Stimulated activated effector memory CD8-positive, alpha-beta T cell treated with anti-CD3 and anti-CD28 coated beads, Interleukin-12 subunit alpha, Interleukin-12 subunit beta, amount 100 ng/mL, for 72 hours (primary cell): ENCODE measurements at regions not wholly inside any gene's neighbourhood (a gene's known extent, or its start where the extent isn't known, plus 50 kb on each side); places are given as distances from the start of the nearest gene placed in this dataset.
"Not testable (repeated sequence)": the region's sequence is repeated elsewhere in the genome, so short reads cannot be mapped to it uniquely, and the experiment has no call there.

ENCODE experiments used
- ATAC-seq: fragments of 150-1000 bp; cut with Tn5 transposase; 2 replicates; pipeline ENCODE4 v1.10.0; 2021
- DNase-seq, 2 donors: peaks; one replicate each; pipeline ENCODE4 v3.0.0; 2021 to 2022; ENCODE audit warnings: low spot score in 2 of 2
- H3K27ac Mint-ChIP-seq: one replicate; pipeline ENCODE4 v1.8.0; 2022; ENCODE audit warnings: mild to moderate bottlenecking, mixed read lengths
- H3K36me3 Mint-ChIP-seq: one replicate; pipeline ENCODE4 v1.8.0; 2022; ENCODE audit warnings: mild to moderate bottlenecking, mixed read lengths
- H3K4me1 Mint-ChIP-seq: one replicate; pipeline ENCODE4 v1.8.0; 2022; ENCODE audit warnings: mixed read lengths
- H3K4me3 Mint-ChIP-seq: one replicate; pipeline ENCODE4 v1.8.0; 2022; ENCODE audit warnings: mild to moderate bottlenecking, mixed read lengths
- H3K9me3 Mint-ChIP-seq: one replicate; pipeline ENCODE4 v1.8.0; 2022; ENCODE audit warnings: mixed read lengths

DNA sequence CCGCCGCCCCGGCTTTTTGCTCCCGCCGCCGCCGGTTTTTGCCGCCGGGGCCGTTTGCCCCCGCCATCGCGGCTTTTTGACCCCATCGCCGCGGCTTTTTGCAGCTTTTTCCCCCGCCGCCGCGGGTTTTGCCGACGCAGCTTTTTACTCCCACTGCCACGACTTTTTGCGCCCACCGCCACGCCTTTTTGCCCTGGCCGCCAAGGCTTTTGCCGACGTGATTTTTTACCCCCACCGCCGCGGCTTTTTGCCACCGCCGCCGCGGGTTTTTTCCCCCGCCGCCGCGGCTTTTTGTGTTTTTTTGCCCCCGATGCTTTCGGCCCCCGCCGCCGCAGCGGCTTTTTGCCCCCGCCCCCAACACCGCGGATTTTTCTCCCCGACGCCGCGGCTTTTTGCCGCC lies 5001.9 kb upstream of the OR11H1 start:
- not testable (repeated sequence) for H3K27ac Mint-ChIP-seq, H3K36me3 Mint-ChIP-seq, H3K9me3 Mint-ChIP-seq, H3K4me3 Mint-ChIP-seq, DNase-seq, H3K4me1 Mint-ChIP-seq, ATAC-seq

- not testable (repeated sequence) for H3K4me1 Mint-ChIP-seq, H3K27ac Mint-ChIP-seq, H3K4me3 Mint-ChIP-seq, H3K9me3 Mint-ChIP-seq, ATAC-seq, H3K36me3 Mint-ChIP-seq, DNase-seq
Observed at GRCh38 chr22:10531141-10531540, 4996.9 kb upstream of the OR11H1 start.

GRCh38 chr22:10572531-10572930 lies 4955.5 kb upstream of the OR11H1 start:
- not testable (repeated sequence) for H3K36me3 Mint-ChIP-seq, DNase-seq, H3K9me3 Mint-ChIP-seq, H3K4me3 Mint-ChIP-seq, H3K4me1 Mint-ChIP-seq, ATAC-seq, H3K27ac Mint-ChIP-seq

GRCh38 chr22:10601071-10601470 lies 4926.9 kb upstream of the OR11H1 start:
- H3K4me3 Mint-ChIP-seq, ATAC-seq, H3K27ac Mint-ChIP-seq, H3K36me3 Mint-ChIP-seq, H3K4me1 Mint-ChIP-seq, DNase-seq, H3K9me3 Mint-ChIP-seq: not testable (repeated sequence)

- not testable (repeated sequence) for H3K4me1 Mint-ChIP-seq, H3K27ac Mint-ChIP-seq, H3K36me3 Mint-ChIP-seq, H3K9me3 Mint-ChIP-seq, ATAC-seq, H3K4me3 Mint-ChIP-seq, DNase-seq
Observed at GRCh38 chr22:10631961-10632360, 4896.0 kb upstream of the OR11H1 start.

DNA sequence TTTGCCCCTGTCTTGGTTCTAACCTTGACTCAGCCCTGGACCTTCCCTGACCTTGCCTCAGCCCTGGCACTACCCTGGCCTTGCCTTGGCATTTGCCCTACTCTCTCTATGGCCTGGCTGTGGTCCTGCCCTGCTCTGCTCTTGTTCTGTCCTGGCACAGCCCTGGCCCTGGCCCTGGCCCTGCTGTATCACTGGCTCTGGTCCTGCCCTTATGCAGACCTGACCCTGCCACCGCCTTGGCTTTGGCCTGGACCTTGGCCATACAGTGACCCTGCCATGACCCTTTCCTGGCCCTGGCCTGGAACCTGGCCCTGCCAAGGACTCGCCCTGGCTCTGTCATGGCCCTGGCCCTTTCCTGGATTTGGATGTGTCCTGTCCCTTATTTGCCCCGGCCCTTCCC lies 4892.7 kb upstream of the OR11H1 start:
- not testable (repeated sequence) for H3K27ac Mint-ChIP-seq, H3K36me3 Mint-ChIP-seq, DNase-seq, H3K9me3 Mint-ChIP-seq, ATAC-seq, H3K4me3 Mint-ChIP-seq
- peaks cover 10% of the 10 kb centered on the region for H3K4me1 Mint-ChIP-seq

- not testable (repeated sequence) for H3K9me3 Mint-ChIP-seq, H3K4me3 Mint-ChIP-seq, H3K4me1 Mint-ChIP-seq, H3K36me3 Mint-ChIP-seq, ATAC-seq, DNase-seq, H3K27ac Mint-ChIP-seq
Observed at GRCh38 chr22:10662818-10663217, 4865.2 kb upstream of the OR11H1 start.

GRCh38 chr22:10673065-10673464 lies 4854.9 kb upstream of the OR11H1 start:
- DNase-seq, H3K27ac Mint-ChIP-seq, H3K4me3 Mint-ChIP-seq, H3K9me3 Mint-ChIP-seq, ATAC-seq, H3K36me3 Mint-ChIP-seq, H3K4me1 Mint-ChIP-seq: not testable (repeated sequence)

- H3K4me3 Mint-ChIP-seq, ATAC-seq, H3K4me1 Mint-ChIP-seq, H3K9me3 Mint-ChIP-seq, H3K36me3 Mint-ChIP-seq, H3K27ac Mint-ChIP-seq, DNase-seq: not testable (repeated sequence)
Observed at GRCh38 chr22:10678720-10679119, 4849.3 kb upstream of the OR11H1 start.

GRCh38 chr22:10685436-10685835 lies 4842.6 kb upstream of the OR11H1 start:
- ATAC-seq, H3K36me3 Mint-ChIP-seq, H3K4me1 Mint-ChIP-seq, DNase-seq, H3K9me3 Mint-ChIP-seq, H3K4me3 Mint-ChIP-seq, H3K27ac Mint-ChIP-seq: not testable (repeated sequence)

- DNase-seq, ATAC-seq, H3K9me3 Mint-ChIP-seq, H3K36me3 Mint-ChIP-seq, H3K4me1 Mint-ChIP-seq, H3K4me3 Mint-ChIP-seq, H3K27ac Mint-ChIP-seq: not testable (repeated sequence)
Observed at GRCh38 chr22:10687256-10687655, 4840.7 kb upstream of the OR11H1 start.

- H3K9me3 Mint-ChIP-seq, H3K36me3 Mint-ChIP-seq, H3K4me1 Mint-ChIP-seq, H3K4me3 Mint-ChIP-seq, ATAC-seq, H3K27ac Mint-ChIP-seq, DNase-seq: not testable (repeated sequence)
Observed at GRCh38 chr22:10698836-10699235, 4829.2 kb upstream of the OR11H1 start.

DNA sequence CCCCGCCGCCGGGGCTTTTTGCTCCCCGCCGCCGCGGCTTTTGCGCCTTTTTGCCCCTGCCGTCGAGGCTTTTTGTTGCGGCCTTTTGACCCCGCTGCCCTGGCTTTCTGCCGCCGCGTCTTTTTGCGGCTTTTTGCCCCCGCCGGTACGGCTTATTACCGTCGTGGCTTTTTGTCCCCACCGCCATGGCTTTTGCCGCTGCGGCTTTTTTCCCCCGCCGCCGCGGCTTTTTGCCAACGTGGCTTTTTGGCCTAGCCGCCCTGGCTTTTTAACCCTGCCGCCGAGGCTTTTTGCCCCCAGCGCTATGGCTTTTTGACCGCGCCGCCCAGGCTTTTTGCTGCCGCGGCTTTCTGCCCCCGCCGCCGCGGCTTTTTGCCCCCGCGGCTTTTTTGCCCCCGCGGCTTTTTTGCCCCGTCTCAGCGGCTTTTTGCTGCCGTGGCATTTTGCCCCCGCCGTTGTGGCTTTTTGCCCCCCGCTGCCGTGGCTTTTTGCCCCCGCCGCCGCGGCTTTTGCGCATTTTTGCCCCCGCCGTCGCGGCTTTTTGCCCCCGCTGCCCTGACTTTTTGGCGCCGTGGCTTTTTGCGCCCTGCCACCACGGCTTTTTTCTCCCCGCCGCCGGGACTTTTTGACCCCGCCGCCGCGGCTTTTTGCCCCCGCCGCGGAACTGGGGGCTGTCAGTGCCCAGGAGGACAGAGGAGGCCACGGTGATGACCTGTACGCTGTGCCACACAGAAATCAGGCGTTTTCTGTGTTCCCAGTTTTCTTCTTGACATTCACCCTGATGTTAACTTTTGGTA lies 4828.5 kb upstream of the OR11H1 start:
- not testable (repeated sequence) for ATAC-seq, DNase-seq

DNA sequence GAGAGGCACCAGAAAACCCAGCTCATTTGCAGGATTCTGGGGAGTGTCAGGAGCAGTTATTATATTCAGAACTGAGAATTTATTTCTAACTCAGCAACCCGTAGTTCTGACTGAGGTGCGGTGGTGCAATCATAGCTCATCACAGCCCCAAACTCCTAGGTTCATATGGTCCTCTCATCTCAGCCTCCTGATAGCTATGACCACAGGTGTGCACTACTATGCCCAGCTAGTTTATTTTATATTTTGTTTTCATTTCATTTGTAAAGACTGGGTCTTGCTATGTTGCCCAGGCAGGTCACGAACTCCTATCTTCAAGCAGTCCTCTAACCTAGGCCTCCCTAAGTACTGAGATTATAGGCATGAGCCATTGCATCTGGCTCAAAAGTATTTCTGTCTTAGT lies 4819.8 kb upstream of the OR11H1 start:
- H3K9me3 Mint-ChIP-seq, H3K27ac Mint-ChIP-seq, H3K36me3 Mint-ChIP-seq, ATAC-seq, DNase-seq, H3K4me1 Mint-ChIP-seq, H3K4me3 Mint-ChIP-seq: not testable (repeated sequence)

More for the DNA sequence above, 4828.5 kb upstream of the OR11H1 start:
- H3K9me3 Mint-ChIP-seq, H3K27ac Mint-ChIP-seq, H3K4me3 Mint-ChIP-seq, H3K4me1 Mint-ChIP-seq, H3K36me3 Mint-ChIP-seq: not testable (repeated sequence)

- H3K27ac Mint-ChIP-seq, DNase-seq, H3K36me3 Mint-ChIP-seq, ATAC-seq, H3K4me3 Mint-ChIP-seq, H3K4me1 Mint-ChIP-seq: not testable (repeated sequence)
- peaks cover 28% of the 10 kb centered on the region for H3K9me3 Mint-ChIP-seq
Observed at GRCh38 chr22:10710923-10711322, 4817.1 kb upstream of the OR11H1 start.

GRCh38 chr22:10722804-10723203 lies 4805.2 kb upstream of the OR11H1 start:
- H3K27ac Mint-ChIP-seq, H3K4me3 Mint-ChIP-seq, H3K36me3 Mint-ChIP-seq, DNase-seq, ATAC-seq, H3K4me1 Mint-ChIP-seq: not testable (repeated sequence)
- peaks cover 72% of the 10 kb centered on the region for H3K9me3 Mint-ChIP-seq
